GM18498 (cell line): ENCODE measurements at regions not wholly inside any gene's neighbourhood (a gene's known extent, or its start where the extent isn't known, plus 50 kb on each side); places are given as distances from the start of the nearest gene placed in this dataset.

Experiments
- ATAC-seq: cut with Tn5 transposase; IDR thresholded peaks from one replicate; pipeline ENCODE4 v1.9.1; 2021; ENCODE audit warnings: mild to moderate bottlenecking, moderate library complexity; ENCODE audit not compliant: unreplicated experiment

GRCh38 chr5:158380661-158381060, 521.7 kb upstream of the CLINT1 start:
- ATAC-seq: no peak

DNA sequence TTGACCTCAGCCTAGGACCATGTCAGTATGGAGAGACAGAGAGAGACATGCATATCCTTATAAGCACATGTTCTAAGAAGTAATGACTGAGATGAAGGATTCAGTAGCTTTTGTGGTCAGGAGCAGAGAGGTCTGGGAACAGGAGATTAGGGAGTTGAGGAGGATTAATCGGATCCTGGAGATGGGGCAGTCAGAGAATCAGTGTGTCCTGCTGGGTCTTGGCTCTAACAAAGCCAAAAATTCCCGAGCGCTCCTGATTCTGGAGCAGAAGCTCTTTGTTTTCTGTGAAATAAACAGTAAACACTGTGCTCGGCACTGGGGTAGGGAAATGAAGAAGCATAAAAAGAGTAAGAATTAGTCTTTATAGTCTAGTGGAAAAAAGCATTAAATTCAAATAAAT, 520.0 kb upstream of the CLINT1 start:
- no peak for ATAC-seq

GRCh38 chr5:158376679-158377078, 517.7 kb upstream of the CLINT1 start:
- no peak for ATAC-seq

GRCh38 chr5:158375531-158375930, 516.6 kb upstream of the CLINT1 start:
- ATAC-seq: no peak

DNA sequence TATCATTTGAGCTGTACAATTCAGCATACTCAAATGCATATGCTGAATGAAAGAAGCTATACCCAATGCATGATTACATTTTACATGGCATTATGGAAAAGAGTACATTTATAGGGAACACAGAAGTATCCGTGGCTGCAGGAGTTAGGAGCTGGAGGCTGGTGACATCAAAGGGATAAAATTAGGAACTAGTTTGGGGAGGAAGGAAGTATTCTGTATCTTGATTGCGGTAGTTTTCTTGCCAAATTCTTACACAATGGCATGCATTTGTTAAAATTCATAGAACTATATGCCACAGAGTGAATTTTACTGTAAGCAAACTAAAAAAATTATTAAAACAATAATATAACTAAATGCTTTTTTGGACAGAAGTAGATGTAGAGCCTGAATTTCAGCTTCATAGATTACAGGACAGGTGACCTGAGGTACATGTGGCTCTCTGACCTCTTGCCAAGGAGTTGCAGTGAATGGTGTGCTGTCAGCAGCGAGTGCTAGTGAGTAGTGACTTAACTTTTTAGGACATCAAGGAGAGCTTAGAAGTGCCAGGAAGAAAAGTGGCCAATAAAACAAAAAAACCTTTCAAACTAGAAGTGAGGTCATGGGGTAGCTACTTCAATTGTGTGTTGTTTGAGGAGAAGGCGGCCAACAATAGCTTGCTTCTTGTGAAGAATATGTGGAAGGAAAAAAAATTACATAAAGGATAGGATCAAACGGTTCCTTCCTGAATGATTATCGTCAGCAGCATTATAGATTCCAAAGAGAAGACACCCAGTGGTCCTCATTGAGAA, 514.9 kb upstream of the CLINT1 start:
- ATAC-seq: no peak

GRCh38 chr5:158369241-158369640, 510.3 kb upstream of the CLINT1 start:
- ATAC-seq: no peak

DNA sequence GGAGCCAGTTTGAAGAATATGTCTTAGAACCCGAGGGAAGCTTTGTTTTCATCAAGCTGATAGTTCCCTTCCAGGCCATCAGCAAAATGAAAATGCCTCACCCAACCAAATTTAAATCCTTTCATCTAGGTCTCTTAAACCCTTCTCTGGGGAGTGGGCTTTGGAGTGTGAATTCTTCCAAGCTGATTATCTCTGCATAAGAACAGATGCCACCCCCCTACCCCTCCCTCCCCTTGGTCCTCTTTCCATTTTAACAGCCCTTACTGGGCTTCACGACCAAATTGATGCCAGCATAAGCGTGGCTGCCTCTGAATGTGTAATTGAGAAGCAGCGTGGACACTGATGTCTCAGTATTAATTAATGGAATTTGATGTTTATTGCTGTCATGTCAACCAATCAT, 509.7 kb upstream of the CLINT1 start:
- ATAC-seq: no peak

GRCh38 chr5:158364367-158364766, 505.4 kb upstream of the CLINT1 start:
- no peak for ATAC-seq

DNA sequence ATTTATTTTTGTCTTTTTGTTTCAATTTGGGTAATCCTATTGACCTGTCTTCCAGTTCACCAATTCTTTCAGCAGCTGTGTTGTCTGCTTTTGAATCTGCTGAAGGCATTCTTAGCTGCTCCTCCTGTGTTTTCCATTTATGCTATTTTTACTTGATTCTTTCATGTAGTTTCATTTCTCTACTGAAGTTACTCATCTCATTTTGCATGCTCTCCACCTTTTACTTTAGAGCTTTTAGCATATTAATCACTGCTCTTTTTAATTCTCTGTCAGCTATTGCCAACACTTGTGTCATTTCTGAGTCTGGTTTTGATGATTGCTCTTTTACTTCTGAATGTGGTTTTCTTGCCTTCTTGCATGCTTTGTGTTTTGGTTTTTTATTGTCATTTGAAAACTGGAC, 496.0 kb upstream of the CLINT1 start:
- ATAC-seq: no peak

- no peak for ATAC-seq
Observed at GRCh38 chr5:158351485-158352125, 492.7 kb upstream of the CLINT1 start.

DNA sequence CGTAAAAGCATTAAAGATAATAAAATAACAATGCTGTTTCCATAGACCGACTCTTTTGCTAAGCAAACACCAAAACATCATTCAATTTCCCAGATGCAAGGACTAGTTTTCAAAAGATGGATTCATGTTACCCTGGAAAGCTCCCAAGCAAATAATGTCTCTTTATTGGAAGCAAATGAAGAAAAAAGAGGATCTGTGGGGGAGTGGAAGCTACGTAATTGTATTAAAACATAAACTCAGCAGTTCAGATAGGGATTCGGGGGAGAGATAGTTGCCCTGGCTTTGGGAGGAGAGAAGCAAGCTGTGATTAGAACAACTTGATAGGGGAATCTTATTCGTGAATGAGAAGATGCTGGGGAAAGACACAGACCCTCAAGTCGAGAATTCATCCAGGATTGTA, 491.0 kb upstream of the CLINT1 start:
- ATAC-seq: no peak

- no peak for ATAC-seq
Observed at GRCh38 chr5:158344376-158344775, 485.4 kb upstream of the CLINT1 start.

DNA sequence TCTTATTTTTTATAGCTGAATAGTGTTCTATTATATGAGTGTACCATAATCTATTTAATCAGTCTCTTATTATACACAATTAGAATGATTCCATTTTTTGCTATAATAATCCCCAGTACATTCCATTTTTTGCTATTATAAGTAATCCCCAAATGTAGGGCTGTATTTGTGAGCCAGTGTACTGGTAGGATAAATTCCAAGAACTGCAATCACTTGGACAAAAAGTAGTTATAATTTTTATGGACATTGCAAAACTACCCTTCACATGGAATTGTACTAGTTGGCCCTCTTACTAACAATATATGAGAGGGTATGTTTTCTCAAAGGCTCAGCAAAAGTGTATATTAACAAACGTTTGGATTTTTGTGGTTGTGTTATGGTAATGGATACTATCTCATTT, 481.7 kb upstream of the CLINT1 start:
- ATAC-seq: no peak

DNA sequence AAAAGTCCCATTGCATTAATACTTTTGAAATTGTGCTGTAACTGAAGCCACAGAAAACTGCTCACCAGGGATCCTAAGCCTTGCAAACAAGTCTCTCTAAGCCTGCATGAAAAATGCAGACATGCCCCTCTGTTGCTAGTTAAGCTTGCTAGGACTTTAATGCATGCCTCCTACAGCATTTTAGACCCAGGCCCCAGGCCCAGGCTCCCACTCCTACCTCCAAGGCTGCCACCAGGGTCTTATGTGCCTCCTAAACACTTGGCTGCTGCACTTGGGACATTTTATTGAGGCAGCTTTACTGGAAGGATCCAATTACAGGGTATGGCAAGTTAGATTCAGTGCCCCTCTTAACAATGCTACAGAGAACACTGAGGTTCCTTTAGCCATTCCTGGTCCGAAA, 467.3 kb upstream of the CLINT1 start:
- ATAC-seq: no peak

- ATAC-seq: no peak
Observed at GRCh38 chr5:158324236-158324635, 465.3 kb upstream of the CLINT1 start.

GRCh38 chr5:158322620-158323019, 463.7 kb upstream of the CLINT1 start:
- ATAC-seq: no peak

DNA sequence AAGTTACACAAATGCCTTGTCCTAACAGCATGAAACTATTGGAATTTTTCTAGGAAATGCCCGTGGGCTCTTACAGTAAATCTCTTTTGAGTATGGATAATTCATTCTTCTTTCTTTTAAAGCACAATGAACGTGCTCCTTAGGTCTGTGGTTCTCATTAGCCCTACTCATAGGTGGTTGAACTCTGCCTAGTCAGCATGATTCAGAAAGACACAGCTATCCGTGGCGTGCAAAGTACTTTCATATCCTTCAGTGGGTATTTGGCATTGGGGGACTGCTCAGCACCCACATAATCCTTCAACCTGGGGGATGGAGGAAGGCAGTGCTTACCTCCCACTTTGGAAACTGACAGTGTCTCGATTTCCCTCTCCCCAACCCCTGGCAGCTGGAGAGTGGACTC, 462.0 kb upstream of the CLINT1 start:
- ATAC-seq: no peak

DNA sequence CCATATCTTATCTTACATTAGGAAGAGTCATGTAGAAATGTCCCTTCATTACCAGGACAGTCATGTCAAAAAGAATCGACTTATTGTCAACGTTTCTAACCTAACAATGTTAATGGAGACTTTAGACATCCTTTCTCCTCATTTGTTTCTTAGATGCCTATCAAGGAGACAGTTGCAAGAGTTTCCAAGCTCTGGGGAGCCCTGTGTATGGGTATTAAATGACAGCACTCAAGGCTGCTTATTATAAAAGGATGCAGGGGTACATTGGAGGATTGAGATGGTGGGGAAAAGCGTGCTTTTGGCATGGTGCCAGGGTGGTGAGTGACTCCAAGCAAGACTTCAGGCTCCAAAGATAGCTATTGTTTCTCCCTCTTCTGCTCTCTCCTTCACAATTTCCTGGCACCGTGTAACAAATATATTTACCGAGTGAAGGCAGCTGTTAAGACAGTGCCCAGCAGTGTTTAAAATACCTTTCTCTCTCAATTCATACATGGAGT, 461.3 kb upstream of the CLINT1 start:
- ATAC-seq: no peak

DNA sequence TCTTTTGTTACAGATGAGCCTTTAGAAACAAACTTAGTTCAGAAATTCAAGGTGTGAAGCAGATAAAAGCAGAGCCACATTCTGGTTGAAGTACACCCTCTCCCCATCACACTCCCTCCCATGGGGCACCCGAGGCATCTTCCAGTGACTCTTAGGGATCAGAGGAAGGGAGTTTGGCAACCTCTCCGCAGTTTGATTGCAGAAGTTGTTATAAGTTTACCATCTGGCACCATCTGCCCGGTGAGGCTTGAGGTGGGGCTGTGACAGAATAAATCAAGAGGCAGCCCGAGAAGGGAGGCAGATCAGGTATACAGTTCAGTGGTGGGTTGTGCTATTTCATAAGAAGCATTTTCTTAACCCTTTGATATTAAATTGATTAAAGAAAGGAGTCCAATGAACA, 458.6 kb upstream of the CLINT1 start:
- no peak for ATAC-seq

GRCh38 chr5:158313733-158314464, 455.0 kb upstream of the CLINT1 start:
- no peak for ATAC-seq

DNA sequence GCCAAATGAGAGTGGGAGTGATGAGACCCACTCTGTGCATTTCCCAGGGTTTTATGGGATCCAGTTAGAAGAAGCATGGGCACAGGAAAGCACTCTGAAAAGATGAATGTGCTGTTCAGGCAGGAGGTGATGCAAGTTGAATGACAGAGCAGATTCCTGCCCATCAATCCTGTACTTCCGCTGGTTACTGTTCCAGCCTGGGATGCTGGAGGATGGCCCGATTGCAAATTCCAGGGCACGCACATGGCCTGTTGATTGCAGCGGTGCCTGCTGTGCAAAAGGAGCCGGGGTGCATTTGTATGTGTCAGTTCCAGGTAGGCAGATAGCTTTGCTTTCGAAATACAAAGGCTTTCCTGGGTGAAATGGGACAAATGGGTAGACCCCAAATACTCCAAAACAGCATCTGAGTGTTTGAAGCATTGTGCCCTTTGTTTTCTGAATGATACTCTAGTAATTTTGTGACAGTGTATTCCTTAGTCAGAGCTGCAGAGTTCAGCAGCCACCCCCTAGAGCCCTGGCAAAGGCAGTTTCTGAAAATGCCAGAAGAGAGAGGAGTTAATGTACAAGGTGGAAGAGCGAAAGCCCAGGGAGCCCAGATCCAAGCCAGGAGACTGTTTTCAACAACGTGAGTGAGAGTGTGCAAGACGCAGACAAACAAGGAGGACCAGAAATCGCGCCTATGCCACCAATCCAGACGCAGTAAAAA, 454.2 kb upstream of the CLINT1 start:
- no peak for ATAC-seq
